ENCODE measurements at regions not wholly inside any gene's neighbourhood (a gene's known extent, or its start where the extent isn't known, plus 50 kb on each side); places are given as distances from the start of the nearest gene placed in this dataset.

GRCh38 chr10:37436357-37436756 lies 311.0 kb downstream of the ANKRD30A start:
- Histone ChIP-seq H3K27ac (ENCODE audit: low read depth, low read length) (no peak overlapping the region), H3K36me3 (ENCODE audit: control insufficient read depth in 1 of 2, insufficient read depth in 2 of 2, low read length in 2 of 2) (no peaks in the 10 kb centered on the region), H3K4me1 (ENCODE audit: control insufficient read depth in 1 of 2, insufficient read depth in 2 of 2, low read length in 2 of 2) (no peaks in the 10 kb centered on the region), H3K4me3 (ENCODE audit: low read depth in 1 of 2, low read length in 2 of 2) (no peak overlapping the region), H3K9ac (ENCODE audit: low read depth in 1 of 2, low read length in 2 of 2) (no peak overlapping the region), H3K27me3 (ENCODE audit: control insufficient read depth in 1 of 2, insufficient read depth in 2 of 2, low read length in 2 of 2) (no peaks in the 10 kb centered on the region), H3K9me3 (ENCODE audit: control insufficient read depth in 1 of 2, low read length in 2 of 2) (peaks cover 0 to 7% of the 10 kb centered on the region in 2 donors)

GRCh38 chr10:37434091-37434490 lies 308.7 kb downstream of the ANKRD30A start:
- Histone ChIP-seq H3K4me1 (ENCODE audit: control insufficient read depth in 1 of 2, insufficient read depth in 2 of 2, low read length in 2 of 2) (no peaks in the 10 kb centered on the region), H3K9me3 (ENCODE audit: control insufficient read depth in 1 of 2, low read length in 2 of 2) (peaks cover 0 to 5% of the 10 kb centered on the region in 2 donors), H3K36me3 (ENCODE audit: control insufficient read depth in 1 of 2, insufficient read depth in 2 of 2, low read length in 2 of 2) (no peaks in the 10 kb centered on the region), H3K9ac (ENCODE audit: low read depth in 1 of 2, low read length in 2 of 2) (no peak overlapping the region), H3K27ac (ENCODE audit: low read depth, low read length) (no peak overlapping the region), H3K27me3 (ENCODE audit: control insufficient read depth in 1 of 2, insufficient read depth in 2 of 2, low read length in 2 of 2) (no peaks in the 10 kb centered on the region), H3K4me3 (ENCODE audit: low read depth in 1 of 2, low read length in 2 of 2) (no peak overlapping the region)
